Bone marrow (tissue), 2 donors: ENCODE measurements at regions not wholly inside any gene's neighbourhood (a gene's known extent, or its start where the extent isn't known, plus 50 kb on each side); places are given as distances from the start of the nearest gene placed in this dataset.

Experiments used
- DNase-seq, 2 donors: peaks; one replicate each; lab custom pipeline; 2025; lab: John Stamatoyannopoulos, UW

DNA sequence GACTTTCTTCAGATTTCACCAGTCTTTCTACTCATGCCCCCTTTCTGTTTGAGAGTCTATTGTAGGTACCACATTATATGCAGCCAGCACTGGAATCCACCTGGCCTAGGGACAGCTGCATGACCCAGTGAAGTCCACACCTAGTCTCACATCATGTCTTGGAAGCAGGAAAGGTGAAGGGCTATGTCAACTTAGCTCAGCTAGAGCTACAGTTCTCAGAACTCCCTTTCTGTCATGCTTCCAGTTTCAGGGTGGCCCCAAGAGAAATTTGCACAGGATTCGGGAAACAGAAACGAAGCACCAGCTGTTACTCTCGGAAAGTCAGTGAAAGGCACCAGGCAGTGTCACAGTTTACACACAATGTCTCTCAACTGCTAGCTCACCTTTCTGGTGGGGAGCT is 51.6 kb upstream of the NLRP1 start:
- no peak for DNase-seq

DNA sequence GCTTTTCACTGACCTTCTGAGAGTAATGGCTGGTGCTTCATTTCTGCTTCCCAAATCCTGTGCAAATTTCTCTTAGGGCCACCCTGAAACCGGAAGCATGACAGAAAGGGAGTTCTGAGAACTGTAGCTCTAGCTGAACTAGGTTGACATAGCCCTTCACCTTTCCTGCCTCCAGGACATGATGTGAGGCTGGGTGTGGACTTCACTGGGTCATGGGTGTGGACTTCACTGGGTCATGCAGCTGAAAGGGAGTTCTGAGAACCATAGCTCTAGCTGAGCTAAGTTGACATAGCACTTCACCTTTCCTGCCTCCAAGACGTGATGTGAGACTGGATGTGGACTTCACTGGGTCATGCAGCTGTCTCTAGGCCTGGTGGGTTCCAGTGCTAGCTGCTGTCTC is 54.3 kb upstream of the NLRP1 start:
- DNase-seq, result no peak

DNA sequence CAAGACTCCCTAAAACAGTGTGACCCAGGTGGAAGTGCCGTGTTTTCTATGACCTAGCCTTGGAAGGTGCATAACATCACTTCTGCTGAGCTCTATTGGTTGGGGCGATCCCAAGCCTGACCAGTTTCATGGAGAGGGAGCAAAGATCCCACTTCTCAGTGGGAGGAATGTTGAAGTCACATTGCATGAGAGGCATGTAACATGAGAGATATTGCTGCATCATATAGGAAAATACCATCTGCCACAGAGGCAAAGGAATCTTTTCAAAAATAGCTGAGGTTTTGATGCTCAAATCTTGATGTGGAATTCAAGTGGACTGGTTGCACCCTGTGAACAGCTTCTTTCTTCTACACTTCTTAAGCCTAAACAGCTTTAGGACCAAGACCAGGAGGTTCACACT is 56.4 kb upstream of the NLRP1 start:
- DNase-seq, result no peak

DNA sequence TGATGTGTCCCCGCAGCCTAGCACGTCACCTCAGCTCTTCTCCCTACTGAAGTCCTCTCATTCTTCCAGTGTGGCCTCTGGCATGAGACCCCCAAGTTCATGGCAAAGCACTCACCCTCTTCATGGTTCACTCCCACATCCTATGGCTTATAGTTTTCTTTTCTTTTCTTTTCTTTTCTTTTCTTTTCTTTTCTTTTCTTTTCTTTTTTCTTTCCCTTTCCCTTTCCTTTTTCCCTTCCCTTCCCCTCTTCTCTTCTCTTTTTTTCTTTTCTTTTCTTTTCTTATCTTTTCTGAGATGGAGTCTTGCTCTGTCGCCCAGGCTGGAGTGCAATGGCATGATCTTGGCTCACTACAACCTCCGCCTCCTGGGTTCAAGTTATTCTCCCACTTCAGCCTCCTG is 58.4 kb upstream of the NLRP1 start:
- DNase-seq, result no peak

DNA sequence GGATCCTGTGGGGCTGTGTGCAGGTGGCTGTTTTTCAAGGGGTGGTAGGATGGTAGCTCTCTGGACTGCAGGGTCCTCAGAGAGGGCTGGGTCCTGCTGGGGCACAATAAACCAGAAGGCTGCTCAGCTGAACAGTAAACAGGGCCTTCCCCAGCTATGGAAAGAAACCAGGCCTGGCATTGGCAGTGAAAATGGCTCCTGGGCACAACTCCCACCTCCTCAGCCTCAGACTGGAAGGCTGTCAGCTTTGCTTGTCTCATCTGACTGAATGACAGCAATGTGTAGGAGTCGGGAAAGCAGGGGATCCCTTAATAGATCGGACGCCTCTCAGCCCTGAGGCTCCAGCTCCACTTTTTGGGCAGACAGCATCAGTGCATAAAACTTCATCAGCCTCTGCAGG is 59.8 kb upstream of the NLRP1 start:
- no peak for DNase-seq

DNA sequence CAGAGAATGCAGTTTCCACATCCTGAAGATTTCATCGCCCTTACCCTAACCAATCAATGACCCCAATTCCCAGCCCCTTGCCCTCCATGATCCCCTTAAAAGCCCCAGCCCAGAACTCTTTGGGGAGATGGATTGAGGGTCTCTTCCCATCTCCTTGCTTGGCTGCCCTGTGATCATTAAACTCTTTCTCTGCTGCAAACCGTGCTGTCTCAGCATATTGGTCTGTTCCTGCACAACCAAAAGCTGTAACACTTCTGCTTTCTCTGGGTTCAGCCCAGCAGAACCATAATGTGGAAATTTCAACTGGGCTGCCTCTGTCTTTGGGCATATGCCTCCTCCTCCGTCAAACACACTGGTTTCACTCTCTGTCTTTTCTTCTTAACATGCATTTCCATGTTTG is 67.0 kb upstream of the NLRP1 start:
- no peak for DNase-seq

DNA sequence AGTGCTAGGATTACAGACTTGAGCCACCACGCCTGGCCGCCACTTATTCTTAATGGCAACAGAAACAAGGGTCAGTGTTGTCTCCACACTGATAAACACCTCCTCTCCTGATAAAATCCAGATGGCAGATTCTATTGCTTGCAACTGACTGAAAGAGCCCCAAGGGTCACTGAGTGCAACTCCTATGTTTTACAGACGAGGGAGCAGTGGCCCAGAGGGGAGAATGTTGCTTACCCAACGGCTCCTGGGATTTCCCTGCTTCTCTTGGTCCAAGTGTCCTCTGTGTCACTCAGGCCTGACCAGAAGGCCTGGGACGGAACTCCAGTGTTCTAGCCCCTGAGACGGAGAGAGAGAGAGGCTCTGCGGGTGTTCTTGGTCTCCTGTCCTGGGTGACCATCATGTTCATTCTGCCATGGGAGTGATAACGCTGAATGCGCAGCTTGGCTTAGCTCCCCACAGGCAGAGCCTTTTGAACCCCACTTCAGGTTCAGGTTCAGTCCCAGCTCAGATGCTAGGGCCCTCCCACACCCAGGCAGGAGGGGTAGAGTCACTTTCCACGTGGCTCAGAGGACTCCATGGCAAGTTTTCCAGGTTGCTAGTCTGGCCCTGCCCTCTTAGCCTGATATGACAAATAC is 77.3 kb upstream of the NLRP1 start:
- no peak for DNase-seq

DNA sequence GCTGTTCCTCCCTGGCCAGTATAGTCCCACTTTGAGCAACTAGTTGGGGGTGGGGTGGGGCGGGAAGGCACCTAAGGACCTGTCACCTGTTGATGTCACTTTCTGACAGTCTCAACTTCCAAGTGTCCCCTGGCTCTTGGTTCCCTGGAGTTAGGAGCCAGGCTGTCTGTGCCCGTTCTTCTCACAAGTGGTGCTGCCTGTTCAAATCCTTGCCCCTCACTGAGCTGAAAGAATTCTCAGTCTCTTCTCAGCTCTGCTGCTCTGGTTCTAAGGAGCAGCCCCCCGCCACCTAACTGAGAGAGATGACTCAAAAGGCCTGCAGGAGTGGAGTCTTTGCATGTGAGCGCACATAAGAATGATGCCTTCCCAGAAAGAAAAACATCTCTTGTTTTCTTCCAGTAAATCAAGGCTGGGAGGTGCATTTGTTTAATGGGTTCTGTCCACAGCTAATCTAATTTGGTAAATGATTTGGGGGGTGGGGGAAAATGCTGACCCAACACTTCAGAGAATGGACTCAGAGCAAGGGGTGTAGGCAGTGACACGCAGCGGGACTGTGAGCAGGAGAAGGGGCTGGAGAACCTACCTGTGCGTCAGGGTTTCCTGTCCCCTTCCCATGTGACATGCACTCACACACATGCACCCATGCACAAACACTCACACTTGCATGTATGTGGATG is 78.2 kb upstream of the NLRP1 start:
- DNase-seq, result no peak

DNA sequence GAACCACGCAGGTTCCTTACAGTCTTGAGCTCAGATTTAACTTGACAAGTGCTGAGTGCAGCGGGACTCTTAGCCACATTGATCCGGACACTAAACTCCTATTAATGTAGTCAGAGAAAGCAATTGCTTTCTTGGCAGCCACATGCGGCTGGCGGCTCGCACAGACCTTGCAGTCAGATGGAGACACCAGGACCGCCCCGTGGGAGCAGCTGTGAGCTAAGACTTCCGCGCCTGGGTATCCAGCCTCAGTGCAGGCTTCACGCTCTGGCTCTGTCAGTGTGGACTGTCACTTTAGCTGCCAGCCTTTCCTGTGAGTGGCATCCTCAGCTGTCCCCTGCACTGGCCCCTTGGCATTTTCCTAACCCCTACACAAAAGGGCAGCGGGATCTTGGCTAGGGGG is 80.9 kb upstream of the NLRP1 start:
- DNase-seq, result no peak

DNA sequence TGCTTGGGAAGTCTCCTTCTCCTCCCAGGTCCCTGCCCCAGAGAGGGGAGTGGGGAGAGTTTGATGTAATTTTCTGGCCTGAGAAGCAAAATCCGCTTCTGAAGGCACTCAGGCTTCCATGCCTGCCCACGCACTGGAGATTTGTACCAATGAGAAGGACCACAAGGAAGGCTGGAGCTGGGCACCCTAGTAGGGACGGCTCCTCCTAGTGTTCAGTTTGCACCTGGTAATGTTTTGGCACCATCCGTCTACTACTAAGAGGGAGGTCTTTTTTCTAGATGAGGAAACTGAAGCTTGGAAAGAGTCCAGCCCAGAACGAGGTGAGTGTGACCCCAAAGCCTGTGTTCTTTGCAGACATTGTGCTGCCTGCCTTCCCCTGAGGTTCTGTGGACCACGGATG is 83.6 kb upstream of the NLRP1 start:
- no peak for DNase-seq

DNA sequence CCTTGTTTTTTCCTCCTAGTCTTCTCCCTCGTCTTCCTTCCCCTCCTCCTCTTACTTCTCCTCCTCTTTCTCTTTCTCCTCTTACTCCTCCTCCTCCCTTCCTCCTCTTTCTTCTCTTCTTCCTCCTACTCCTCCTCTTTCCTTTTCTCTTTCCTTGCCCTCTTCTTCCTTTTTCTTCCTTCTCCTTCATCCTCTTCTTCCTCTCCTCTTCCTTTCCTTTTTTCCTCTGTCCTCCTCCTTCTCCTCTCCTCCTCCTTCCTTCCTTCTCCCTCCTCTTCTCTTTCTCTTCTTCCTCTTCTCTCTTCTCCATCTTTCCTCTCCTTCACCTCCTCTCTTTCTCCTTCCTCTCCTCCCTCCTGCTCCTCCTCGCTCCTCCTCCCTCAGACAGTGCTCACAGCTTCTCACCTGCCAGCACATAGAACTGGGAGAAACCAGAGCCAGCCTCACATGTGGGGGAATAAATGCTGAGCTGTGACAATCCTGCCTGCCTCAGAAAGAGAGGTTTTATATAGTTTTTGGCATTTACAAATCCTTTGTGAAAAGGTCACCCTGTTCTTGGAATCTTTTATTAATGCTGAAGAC is 84.3 kb upstream of the NLRP1 start:
- DNase-seq, result no peak

DNA sequence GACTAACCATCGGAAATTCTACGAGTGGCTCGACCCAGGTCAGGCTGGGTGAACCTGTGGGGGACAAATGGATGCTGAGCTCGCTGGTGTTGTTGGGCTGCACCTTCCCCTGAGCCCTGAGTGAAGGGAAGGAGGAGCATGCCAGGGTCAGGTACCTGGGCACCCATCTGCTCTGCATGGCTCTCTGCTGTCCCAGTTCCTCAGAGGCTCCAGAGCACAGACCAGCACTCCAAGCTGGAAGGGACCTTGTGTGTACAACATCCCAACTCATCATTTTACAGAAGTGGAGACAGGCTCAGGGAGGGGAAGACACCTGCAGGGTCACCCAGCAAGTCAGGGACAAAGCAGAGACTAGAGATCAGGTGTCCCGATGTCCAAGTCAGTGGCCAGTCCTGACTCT is 84.9 kb upstream of the NLRP1 start:
- no peak for DNase-seq

DNA sequence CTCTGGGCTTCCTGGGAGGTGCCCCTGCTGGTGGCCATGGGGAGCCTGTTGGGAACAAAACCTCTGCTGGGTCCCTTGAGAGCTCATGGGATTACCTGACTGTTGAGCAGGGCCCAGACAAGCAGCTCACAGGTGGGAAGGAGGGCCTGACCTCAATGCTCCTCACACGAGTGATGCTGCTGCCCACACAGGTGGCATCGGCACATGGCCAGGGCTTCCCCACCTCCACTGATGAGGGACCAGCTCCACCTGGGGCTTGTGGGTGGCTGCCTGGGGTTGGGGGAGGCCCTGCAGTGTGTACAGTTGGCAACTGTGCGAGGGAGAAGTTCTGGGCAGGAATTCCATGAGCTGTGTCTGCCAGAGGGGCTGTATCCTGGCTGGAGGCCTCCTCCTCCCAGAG is 87.8 kb upstream of the NLRP1 start:
- DNase-seq, result no peak

DNA sequence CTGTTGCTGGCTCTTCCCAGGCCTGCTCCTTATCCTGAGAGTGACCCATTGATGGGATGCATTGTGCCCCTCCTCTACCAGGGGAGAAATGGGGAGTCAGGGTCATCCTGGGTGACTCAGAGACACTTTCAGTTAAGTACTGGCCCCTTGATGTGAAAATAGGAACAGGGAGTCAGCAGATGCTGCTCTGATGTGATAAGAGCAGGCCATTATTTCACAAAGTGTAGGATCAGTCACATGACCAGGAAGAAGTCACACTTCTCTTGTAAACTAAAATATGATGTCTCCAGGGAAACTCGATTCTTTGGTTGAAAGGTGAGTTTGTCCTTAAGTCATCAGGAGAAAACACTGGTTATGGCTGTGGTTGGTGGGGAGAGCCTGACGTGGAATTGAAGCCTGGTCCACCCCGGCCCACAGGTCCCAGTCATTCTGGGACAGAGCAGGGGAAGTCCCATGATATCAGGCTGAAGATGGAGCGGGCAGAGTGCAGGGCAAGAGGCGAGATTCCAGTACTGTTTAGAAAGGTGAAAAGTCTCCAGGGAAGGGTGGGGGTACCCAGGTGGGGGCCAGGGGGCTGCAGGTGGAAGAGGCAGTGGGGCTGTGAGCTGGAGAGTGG is 88.6 kb upstream of the NLRP1 start:
- no peak for DNase-seq

DNA sequence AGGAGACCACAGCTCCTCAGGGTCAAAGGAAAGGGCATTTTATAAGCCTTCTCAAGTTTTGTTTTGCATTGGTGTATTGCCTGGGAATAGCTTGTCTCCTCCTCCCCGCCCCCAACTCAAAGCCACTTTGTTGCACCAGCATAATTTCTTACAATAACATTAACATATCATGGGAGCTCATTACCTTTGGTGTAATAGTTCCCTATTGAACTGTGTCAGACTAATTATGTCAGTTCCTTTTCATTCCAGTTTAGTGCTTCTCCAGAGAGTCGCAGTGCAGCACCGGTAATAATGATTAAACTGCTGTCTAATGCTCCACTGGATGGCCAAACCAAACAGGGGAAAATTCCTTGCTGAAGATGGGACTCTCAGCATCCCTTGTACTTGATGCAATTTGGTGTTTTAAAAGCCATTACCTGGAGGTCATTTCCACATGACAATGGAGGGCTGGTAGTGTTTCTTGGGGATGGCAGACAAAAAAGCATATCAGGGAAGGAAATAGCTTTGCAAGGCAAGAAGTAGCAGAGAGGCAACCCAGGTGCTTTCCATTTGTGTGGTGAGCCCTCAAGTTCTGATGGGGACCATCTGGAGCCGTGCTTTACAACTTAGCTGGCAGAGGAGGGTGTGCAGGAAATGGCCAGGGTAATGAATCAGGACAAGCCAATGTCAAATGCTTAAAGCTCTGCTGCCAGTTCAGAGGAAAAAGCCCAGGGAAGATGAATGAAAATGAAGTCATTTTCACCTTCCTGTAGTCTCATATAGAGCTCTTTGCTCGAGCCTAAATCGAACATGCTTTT is 91.5 kb upstream of the NLRP1 start:
- no peak for DNase-seq

DNA sequence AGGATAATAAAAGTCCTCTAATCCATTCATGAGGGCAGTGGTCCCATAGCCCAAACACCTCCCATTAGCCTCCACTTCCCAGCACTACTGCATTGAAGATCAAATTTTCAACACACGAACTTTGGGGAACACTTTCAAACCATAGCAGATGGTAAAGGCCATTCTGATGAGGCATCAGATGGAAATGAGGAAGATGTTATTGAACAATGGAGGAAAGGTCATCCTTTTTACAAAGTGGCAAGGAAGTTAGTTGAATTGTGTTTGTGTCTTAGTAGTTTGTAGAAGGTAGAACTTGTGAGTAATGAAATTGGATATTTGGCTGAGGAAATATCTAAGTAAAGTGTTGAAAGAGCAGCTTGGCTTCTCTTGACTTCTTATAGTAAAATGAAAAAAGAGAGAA is 93.3 kb upstream of the NLRP1 start:
- no peak for DNase-seq

DNA sequence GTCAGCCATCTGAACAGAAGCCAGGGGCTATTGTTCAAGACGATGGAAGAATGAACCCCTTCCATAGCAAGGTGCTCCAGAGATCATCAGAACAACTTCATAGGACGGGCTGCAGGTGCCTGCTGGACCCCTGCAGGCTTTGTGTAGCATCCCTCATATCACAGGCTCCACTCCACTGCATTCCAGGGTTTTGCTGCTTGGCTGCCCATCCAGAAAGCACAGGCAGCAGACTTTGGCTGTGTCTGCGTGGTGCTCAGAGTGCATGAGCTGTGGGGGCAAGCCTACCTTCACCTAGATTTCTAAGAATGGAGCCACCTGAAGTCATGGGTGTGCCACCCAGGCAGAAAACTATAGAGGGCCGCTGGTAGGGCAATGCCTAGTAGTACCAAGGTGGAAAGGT is 93.9 kb upstream of the NLRP1 start:
- DNase-seq, result no peak

DNA sequence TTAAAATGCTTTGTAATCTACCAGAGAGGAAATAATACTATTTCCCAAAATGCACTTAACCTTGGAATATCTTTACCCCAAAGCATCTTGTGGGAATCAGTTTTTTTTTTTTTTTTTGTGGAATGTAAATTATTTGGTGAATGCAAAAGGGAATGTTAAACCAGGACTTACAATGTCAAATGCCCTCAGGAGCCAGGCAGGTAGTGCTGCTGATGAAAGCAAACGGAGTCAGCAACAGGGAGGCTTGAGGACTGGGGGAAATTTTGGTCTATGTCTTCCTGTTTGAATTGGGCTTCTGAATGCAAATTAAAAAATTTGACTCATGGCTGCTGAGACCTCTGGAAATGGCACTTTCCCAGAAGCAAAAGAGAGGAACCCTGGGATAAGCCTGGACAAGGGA is 96.5 kb upstream of the NLRP1 start:
- no peak for DNase-seq

DNA sequence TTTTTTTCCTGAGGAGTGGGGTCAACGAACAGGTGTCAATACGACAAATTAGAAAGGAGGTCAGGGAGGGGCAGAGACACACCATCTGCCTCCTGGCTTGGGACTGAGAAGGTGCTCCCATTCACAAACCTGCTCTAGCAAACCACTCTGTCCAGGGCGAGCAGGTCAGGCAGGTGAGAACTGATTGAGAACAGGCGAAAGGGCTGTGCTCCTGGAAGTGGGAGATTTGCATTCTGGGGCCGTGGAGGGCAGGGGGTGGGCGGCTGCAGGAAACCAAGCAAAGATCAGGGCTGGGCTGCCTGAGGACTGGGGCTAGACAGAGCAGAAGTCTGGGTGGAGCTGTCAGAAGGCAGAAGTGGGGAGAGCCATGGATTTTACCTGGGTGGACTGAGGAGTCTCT is 98.9 kb upstream of the NLRP1 start:
- no peak for DNase-seq

DNA sequence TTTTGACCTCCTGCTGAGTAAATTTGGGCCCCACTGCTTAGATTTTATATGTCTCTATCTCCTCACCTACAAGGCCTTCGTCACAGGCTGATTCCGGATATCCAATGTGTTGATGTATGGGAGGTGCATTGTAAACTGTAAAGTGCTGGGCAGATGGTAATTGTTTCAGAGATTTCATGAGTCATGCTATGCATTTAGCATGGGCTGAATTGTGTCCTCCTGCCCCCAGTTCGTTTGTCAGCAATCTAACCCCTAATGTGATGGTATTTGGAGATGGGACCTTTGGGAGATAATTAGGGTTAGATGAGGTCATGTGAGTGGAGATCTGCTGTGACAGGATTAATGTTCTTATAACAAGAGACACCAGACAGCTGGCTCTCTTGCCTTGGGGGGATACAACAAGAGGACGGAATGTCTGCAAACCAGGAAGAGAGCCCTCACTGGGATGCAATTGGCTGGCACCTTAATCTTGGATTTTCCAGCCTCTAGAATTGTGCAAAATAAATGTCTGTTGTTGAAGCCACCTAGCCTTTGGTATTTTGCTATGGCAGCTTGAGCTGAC is 101.8 kb upstream of the NLRP1 start:
- DNase-seq, result no peak

DNA sequence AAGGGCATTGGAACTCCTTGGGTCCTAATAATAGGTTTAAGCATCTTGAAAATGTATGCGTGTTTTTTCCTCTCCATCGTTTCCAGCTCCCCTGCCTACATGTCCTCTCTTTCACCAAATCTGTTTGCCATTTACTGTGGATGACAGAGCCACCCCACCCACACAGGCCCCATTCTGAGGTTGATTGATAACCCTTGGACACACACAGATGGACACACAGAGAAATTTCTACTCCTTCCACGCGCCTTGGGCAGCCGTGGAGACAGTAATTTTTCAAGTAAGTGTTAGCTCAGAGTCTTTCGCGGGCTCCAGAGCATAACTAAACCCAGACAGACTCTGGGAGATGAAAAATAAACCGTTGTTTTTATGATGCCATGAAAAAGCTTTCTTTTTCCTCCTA is 103.3 kb upstream of the NLRP1 start:
- DNase-seq, result no peak

DNA sequence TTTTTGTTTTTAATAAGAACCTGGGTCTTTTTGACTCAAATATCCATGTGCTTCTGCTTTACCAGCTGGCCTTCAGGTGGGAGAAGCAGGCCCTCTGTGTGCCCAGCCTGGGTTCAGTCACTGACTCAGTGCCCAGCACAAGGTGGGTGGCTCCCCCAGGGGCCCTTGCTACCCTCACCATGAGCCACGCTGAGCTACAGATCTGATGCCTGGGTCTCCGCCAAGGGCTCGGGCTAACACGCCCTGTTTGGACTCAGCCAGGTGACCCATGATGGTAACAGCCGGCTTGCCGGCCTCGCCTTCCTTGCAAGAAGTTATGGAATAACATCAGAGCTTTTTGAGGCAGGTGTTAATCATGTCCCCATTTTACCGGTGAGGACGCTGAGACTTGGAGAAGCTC is 109.5 kb upstream of the NLRP1 start:
- DNase-seq, result no peak
